H9 (cell line): ENCODE measurements at regions not wholly inside any gene's neighbourhood (a gene's known extent, or its start where the extent isn't known, plus 50 kb on each side); places are given as distances from the start of the nearest gene placed in this dataset.

Experiments
- DNase-seq: peaks from one replicate; pipeline ENCODE4 v3.0.0-alpha.2; 2017
- H2AFZ ChIP-seq: one replicate; pipeline ENCODE4 v1.6.1; 2013; ENCODE audit warnings: mild to moderate bottlenecking, low read length, control low read depth, moderate library complexity
- H2AK5ac ChIP-seq: 2 replicates; pipeline ENCODE4 v1.6.1; 2013; ENCODE audit warnings: low read length, control low read depth, mixed read lengths; ENCODE audit not compliant: insufficient read length
- H2BK120ac ChIP-seq: one replicate; pipeline ENCODE4 v1.6.1; 2013; ENCODE audit warnings: low read depth, mild to moderate bottlenecking, low read length, control low read depth, inconsistent platforms; ENCODE audit not compliant: poor library complexity, severe bottlenecking
- H2BK12ac ChIP-seq: 2 replicates; pipeline ENCODE4 v1.6.1; 2013; ENCODE audit warnings: low read length, control low read depth, mixed read lengths, low read depth; ENCODE audit not compliant: insufficient read length
- H2BK15ac ChIP-seq: 2 replicates; pipeline ENCODE4 v1.6.1; 2013; ENCODE audit warnings: low read depth, low read length, control low read depth
- H2BK20ac ChIP-seq: one replicate; pipeline ENCODE4 v1.6.1; 2013; ENCODE audit warnings: low read depth, mild to moderate bottlenecking, low read length, control low read depth, inconsistent platforms; ENCODE audit not compliant: poor library complexity, severe bottlenecking
- H2BK5ac ChIP-seq: 2 replicates; pipeline ENCODE4 v1.6.1; 2013; ENCODE audit warnings: low read length, control low read depth, mixed read lengths; ENCODE audit not compliant: insufficient read length
- H3K14ac ChIP-seq: 2 replicates; pipeline ENCODE4 v1.6.1; 2013; ENCODE audit warnings: low read length, control low read depth; ENCODE audit not compliant: insufficient read depth
- H3K18ac ChIP-seq: 2 replicates; pipeline ENCODE4 v1.6.1; 2013; ENCODE audit warnings: low read depth, mild to moderate bottlenecking, mixed read lengths, low read length, control low read depth; ENCODE audit not compliant: insufficient read length
- H3K23ac ChIP-seq: 2 replicates; pipeline ENCODE4 v1.6.1; 2013; ENCODE audit warnings: low read length, control low read depth, mixed read lengths, low read depth; ENCODE audit not compliant: insufficient read length
- H3K23me2 ChIP-seq: 2 replicates; pipeline ENCODE4 v1.6.1; 2013; ENCODE audit warnings: low read depth, mild to moderate bottlenecking, mixed read lengths, low read length, control low read depth; ENCODE audit not compliant: insufficient read length, poor library complexity, severe bottlenecking
- H3K27ac ChIP-seq: 2 replicates; pipeline ENCODE4 v1.5.1; 2013; ENCODE audit warnings: low read length, control low read depth, mixed read lengths, low read depth; ENCODE audit not compliant: insufficient read length
- H3K27me3 ChIP-seq: 2 replicates; pipeline ENCODE4 v1.6.1; 2013; ENCODE audit warnings: low read length, control low read depth, inconsistent platforms; ENCODE audit not compliant: insufficient read depth
- H3K4ac ChIP-seq: 2 replicates; pipeline ENCODE4 v1.6.1; 2013; ENCODE audit warnings: low read depth, mild to moderate bottlenecking, control low read depth, inconsistent platforms, low read length, moderate library complexity
- H3K4me1 ChIP-seq: 2 replicates; pipeline ENCODE4 v1.6.1; 2013; ENCODE audit warnings: low read length, control low read depth, inconsistent platforms; ENCODE audit not compliant: insufficient read depth
- H3K4me2 ChIP-seq: 2 replicates; pipeline ENCODE4 v1.6.1; 2013; ENCODE audit warnings: low read length, control low read depth, mixed read lengths; ENCODE audit not compliant: insufficient read length, insufficient read depth
- H3K56ac ChIP-seq: 2 replicates; pipeline ENCODE4 v1.6.1; 2013; ENCODE audit warnings: low read depth, mild to moderate bottlenecking, mixed read lengths, low read length, control low read depth; ENCODE audit not compliant: insufficient read length
- H3K79me1 ChIP-seq: 2 replicates; pipeline ENCODE4 v1.6.1; 2013; ENCODE audit warnings: low read depth, mild to moderate bottlenecking, moderate library complexity, low read length, control low read depth, inconsistent platforms; ENCODE audit not compliant: insufficient read depth, poor library complexity, severe bottlenecking
- H3K79me2 ChIP-seq: 2 replicates; pipeline ENCODE4 v1.6.1; 2013; ENCODE audit warnings: low read length, control low read depth, inconsistent platforms; ENCODE audit not compliant: insufficient read depth
- H3K9ac ChIP-seq: 2 replicates; pipeline ENCODE4 v1.6.1; 2013; ENCODE audit warnings: low read length, control low read depth, mixed read lengths; ENCODE audit not compliant: insufficient read length; ENCODE audit errors: extremely low read depth
- H3K9me3 ChIP-seq: one replicate; pipeline ENCODE4 v1.6.1; 2013; ENCODE audit warnings: low read depth, low read length, inconsistent platforms; ENCODE audit not compliant: control insufficient read depth
- H3T11ph ChIP-seq: one replicate; pipeline ENCODE4 v1.6.1; 2013; ENCODE audit warnings: mild to moderate bottlenecking, low read length, control low read depth, inconsistent platforms
- H4K20me1 ChIP-seq: one replicate; pipeline ENCODE4 v1.6.1; 2013; ENCODE audit not compliant: control insufficient read depth, insufficient read length, insufficient read depth
- H4K5ac ChIP-seq: 2 replicates; pipeline ENCODE4 v1.6.1; 2013; ENCODE audit warnings: low read depth, mild to moderate bottlenecking, mixed read lengths, low read length, control low read depth; ENCODE audit not compliant: insufficient read length
- H4K8ac ChIP-seq: replicated peaks from 2 replicates; pipeline ENCODE4 v1.6.1; 2013; ENCODE audit warnings: low read length, control low read depth, mixed read lengths, low read depth; ENCODE audit not compliant: insufficient read length
- H4K91ac ChIP-seq: 2 replicates; pipeline ENCODE4 v1.6.1; 2013; ENCODE audit warnings: low read depth, mild to moderate bottlenecking, moderate library complexity, mixed read lengths, low read length, control low read depth; ENCODE audit not compliant: insufficient read length
- H3K27ac Mint-ChIP-seq, 3 experiments: 2 replicates in 2 of 3; 3 replicates in 1 of 3; pipeline ENCODE4 v1.8.0; 2020 to 2021; ENCODE audit warnings: mixed read lengths in 3 of 3, mild to moderate bottlenecking in 1 of 3, moderate library complexity in 1 of 3
- H3K27me3 Mint-ChIP-seq: 2 replicates; pipeline ENCODE4 v1.8.0; 2021; ENCODE audit warnings: low read depth, mild to moderate bottlenecking, moderate library complexity, mixed read lengths
- H3K36me3 Mint-ChIP-seq, 3 experiments: 2 replicates in 2 of 3; 3 replicates in 1 of 3; pipeline ENCODE4 v1.8.0; 2020 to 2021; ENCODE audit warnings: low read depth in 3 of 3, mixed read lengths in 3 of 3; ENCODE audit not compliant: insufficient read depth in 1 of 3
- H3K4me1 Mint-ChIP-seq, 2 experiments: 2 replicates each; pipeline ENCODE4 v1.8.0; 2020; ENCODE audit warnings: mixed read lengths in 2 of 2
- H3K4me3 Mint-ChIP-seq, 2 experiments: 2 replicates in 1 of 2; 3 replicates in 1 of 2; pipeline ENCODE4 v1.8.0; 2020 to 2021; ENCODE audit warnings: mild to moderate bottlenecking in 2 of 2, mixed read lengths in 2 of 2, moderate library complexity in 1 of 2
- H3K9me3 Mint-ChIP-seq, 2 experiments: 2 replicates in 1 of 2; 3 replicates in 1 of 2; pipeline ENCODE4 v1.8.0; 2020; ENCODE audit warnings: mild to moderate bottlenecking in 2 of 2, mixed read lengths in 2 of 2, moderate library complexity in 1 of 2
- CTCF ChIP-seq: fragments of 200-600 bp; sonication (generic); conservative IDR thresholded peaks from 3 replicates; pipeline ENCODE4 v1.8.0; 2021; ENCODE audit warnings: antibody characterized with exemption, mild to moderate bottlenecking
- WGBS: extraction: QIAGEN DNeasy Blood & Tissue Kit; methylation state at CpG from one replicate; pipeline ENCODE4 v1.1.7; 2013; ENCODE audit warnings: missing lambda C conversion rate, low lambda C conversion rate, mixed read lengths; ENCODE audit not compliant: insufficient read length; ENCODE audit errors: extremely low coverage; 5-methylcytosine and 5-hydroxymethylcytosine counted together

DNA sequence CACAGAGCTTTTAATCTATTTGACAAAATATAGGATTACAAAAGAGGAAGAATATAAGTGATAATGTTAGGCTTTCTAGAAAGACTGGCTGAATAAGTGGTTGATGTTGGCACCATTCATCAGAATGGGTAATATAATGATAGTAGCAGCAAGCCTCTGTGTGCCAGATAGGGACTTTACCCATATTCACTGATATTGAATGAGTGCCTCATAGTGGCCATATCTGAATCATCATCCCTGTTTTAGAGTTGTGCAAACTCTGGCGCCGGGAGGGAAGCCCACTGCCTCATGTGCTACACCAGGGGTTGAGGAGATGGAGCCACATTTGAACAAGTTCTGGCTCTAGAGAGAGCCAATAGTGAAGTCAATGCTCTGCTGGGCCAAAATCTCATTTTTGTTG lies 368.7 kb upstream of the CRIM1 start:
- Histone ChIP-seq H3K9me3 (no peaks in the 10 kb centered on the region), H2BK15ac (no peak overlapping the region), H3K23me2 (no peaks in the 10 kb centered on the region), H3K4me1 (no peaks in the 10 kb centered on the region), H2BK120ac (no peak overlapping the region), H4K5ac (no peak overlapping the region), H4K20me1 (no peaks in the 10 kb centered on the region), H3K79me1 (no peaks in the 10 kb centered on the region), H3K56ac (no peak overlapping the region), H3K9ac (no peak overlapping the region), H4K91ac (no peak overlapping the region), H3K79me2 (no peaks in the 10 kb centered on the region), H3K23ac (no peak overlapping the region), H3K4ac (no peak overlapping the region), H3K4me2 (no peak overlapping the region), H2AFZ (no peak overlapping the region), H4K8ac (no peak overlapping the region), H3K18ac (no peak overlapping the region), H3T11ph (no peak overlapping the region), H3K27me3 (no peaks in the 10 kb centered on the region), H2AK5ac (no peak overlapping the region), H3K27ac (no peak overlapping the region), H2BK5ac (no peak overlapping the region), H2BK12ac (no peak overlapping the region), H3K14ac (no peak overlapping the region), H2BK20ac (no peak overlapping the region)
- Mint-ChIP-seq H3K27me3 (no peaks in the 10 kb centered on the region), H3K36me3 (peaks cover 0 to 6% (median 2%) of the 10 kb centered on the region in 3 experiments; a peak in 3 of 7 replicates), H3K9me3 (no peaks in the 10 kb centered on the region; a peak in 1 of 5 replicates), H3K4me3 (no peak overlapping the region), H3K4me1 (peaks cover 5% of the 10 kb centered on the region in 2 experiments), H3K27ac (no peak overlapping the region)
- WGBS = no CpG with 5 or more reads among the region's 2 CpGs
- TF ChIP-seq CTCF = no peak
- no peak for DNase-seq
